Cardiac muscle cell (in vitro differentiated cells and primary cell): ENCODE measurements at regions not wholly inside any gene's neighbourhood (a gene's known extent, or its start where the extent isn't known, plus 50 kb on each side); places are given as distances from the start of the nearest gene placed in this dataset.

Experiments
- DNase-seq, 2 donors: peaks; one replicate each; pipeline versions ENCODE4 v3.0.0 to v3.0.0-alpha.2; 2010 to 2017; ENCODE audit warnings: low read depth in 1 of 2, low spot score in 1 of 2
- H3K27ac ChIP-seq: fragments of 200-600 bp; sonication (generic); 2 replicates; pipeline ENCODE4 v1.5.1; 2016
- H3K27me3 ChIP-seq: fragments of 200-600 bp; sonication (generic); 2 replicates; pipeline ENCODE4 v1.6.0; 2016; ENCODE audit warnings: control low read depth
- H3K36me3 ChIP-seq: fragments of 200-600 bp; sonication (generic); 2 replicates; pipeline ENCODE4 v1.5.1; 2016; ENCODE audit warnings: control low read depth
- H3K4me1 ChIP-seq: fragments of 200-600 bp; sonication (generic); 2 replicates; pipeline ENCODE4 v1.8.1; 2017; ENCODE audit warnings: low read depth, mild to moderate bottlenecking, mixed run types
- H3K4me3 ChIP-seq: fragments of 200-600 bp; sonication (generic); 2 replicates; pipeline ENCODE4 v1.5.1; 2016; ENCODE audit warnings: mild to moderate bottlenecking
- H3K9me3 ChIP-seq: fragments of 200-600 bp; sonication (generic); 2 replicates; pipeline ENCODE4 v1.5.1; 2017; ENCODE audit warnings: low read depth, mild to moderate bottlenecking, control low read depth
- CTCF ChIP-seq: IDR thresholded peaks from 2 replicates; pipeline ENCODE4 v1.5.1; 2012; ENCODE audit warnings: low read depth, mild to moderate bottlenecking, low read length

- Histone ChIP-seq H3K27me3 (no peaks in the 10 kb centered on the region), H3K27ac (no peak overlapping the region), H3K4me3 (no peak overlapping the region), H3K36me3 (no peaks in the 10 kb centered on the region), H3K4me1 (no peaks in the 10 kb centered on the region), H3K9me3 (no peaks in the 10 kb centered on the region)
- no peak for TF ChIP-seq CTCF
- DNase-seq, result no peak
Measured at GRCh38 chr2:106614511-106615291, 127.5 kb downstream of the CD8B2 start.

- no peaks in the 10 kb centered on the region for H3K27me3 ChIP-seq
- H3K9me3 ChIP-seq, result no peaks in the 10 kb centered on the region
- no peak for TF ChIP-seq CTCF
- no peak for DNase-seq
- H3K36me3 ChIP-seq, result no peaks in the 10 kb centered on the region
- H3K4me3 ChIP-seq, result no peak overlapping the region
- H3K4me1 ChIP-seq, result no peaks in the 10 kb centered on the region
- H3K27ac ChIP-seq, result no peak overlapping the region
Measured at GRCh38 chr2:106618614-106619013, 131.4 kb downstream of the CD8B2 start.

- no peaks in the 10 kb centered on the region for H3K4me1 ChIP-seq
- H3K27me3 ChIP-seq, result no peaks in the 10 kb centered on the region
- no peaks in the 10 kb centered on the region for H3K9me3 ChIP-seq
- no peaks in the 10 kb centered on the region for H3K36me3 ChIP-seq
- no peak overlapping the region for H3K4me3 ChIP-seq
- DNase-seq, result no peak
- TF ChIP-seq CTCF, result no peak
- H3K27ac ChIP-seq, result no peak overlapping the region
Measured at GRCh38 chr2:106623456-106623855, 136.3 kb downstream of the CD8B2 start.

GRCh38 chr2:106624787-106625380 lies 137.7 kb downstream of the CD8B2 start:
- no peak overlapping the region for H3K27ac ChIP-seq
- no peak overlapping the region for H3K4me3 ChIP-seq
- no peaks in the 10 kb centered on the region for H3K4me1 ChIP-seq
- no peak for DNase-seq
- no peaks in the 10 kb centered on the region for H3K27me3 ChIP-seq
- H3K36me3 ChIP-seq, result no peaks in the 10 kb centered on the region
- no peaks in the 10 kb centered on the region for H3K9me3 ChIP-seq
- TF ChIP-seq CTCF, result no peak

- TF ChIP-seq CTCF, result no peak
- Histone ChIP-seq H3K36me3 (no peaks in the 10 kb centered on the region), H3K27ac (no peak overlapping the region), H3K4me3 (no peak overlapping the region), H3K9me3 (no peaks in the 10 kb centered on the region), H3K4me1 (no peaks in the 10 kb centered on the region), H3K27me3 (no peaks in the 10 kb centered on the region)
- no peak for DNase-seq
Measured at GRCh38 chr2:106628377-106628776, 141.2 kb downstream of the CD8B2 start.
